ENCODE measurements at regions not wholly inside any gene's neighbourhood (a gene's known extent, or its start where the extent isn't known, plus 50 kb on each side); places are given as distances from the start of the nearest gene placed in this dataset.

DNA sequence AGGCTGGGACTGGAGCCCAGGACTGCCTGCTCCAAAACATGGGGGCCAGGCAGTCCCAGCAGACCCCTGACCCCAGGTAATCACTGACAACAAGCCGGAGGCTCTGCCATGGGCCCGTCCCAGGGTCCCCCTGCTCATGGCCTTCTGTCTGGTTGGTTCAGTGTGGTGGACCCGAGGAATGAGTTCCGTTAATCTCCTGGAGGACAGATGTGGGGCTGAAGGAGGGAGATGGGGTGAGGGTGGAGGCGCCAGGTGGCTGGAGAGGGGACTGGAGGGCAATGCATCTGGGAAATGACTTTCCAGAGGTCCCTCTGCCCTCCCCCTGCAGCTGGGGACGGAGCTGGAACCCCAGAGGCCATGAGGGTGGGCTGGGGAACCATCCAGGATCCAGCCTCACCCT lies 103.2 kb downstream of the EBNA1BP2 start:
- TF ChIP-seq, protein P1, sequence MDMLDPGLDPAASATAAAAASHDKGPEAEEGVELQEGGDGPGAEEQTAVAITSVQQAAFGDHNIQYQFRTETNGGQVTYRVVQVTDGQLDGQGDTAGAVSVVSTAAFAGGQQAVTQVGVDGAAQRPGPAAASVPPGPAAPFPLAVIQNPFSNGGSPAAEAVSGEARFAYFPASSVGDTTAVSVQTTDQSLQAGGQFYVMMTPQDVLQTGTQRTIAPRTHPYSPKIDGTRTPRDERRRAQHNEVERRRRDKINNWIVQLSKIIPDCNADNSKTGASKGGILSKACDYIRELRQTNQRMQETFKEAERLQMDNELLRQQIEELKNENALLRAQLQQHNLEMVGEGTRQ (IDR thresholded peaks at IDR 0.05), result no peak
- TF ChIP-seq POLR2A (IDR thresholded peaks at IDR 0.05; ENCODE audit: low read length) (no peak), RFX5 (IDR thresholded peaks at IDR 0.05) (no peak), SREBF2 (IDR thresholded peaks at IDR 0.05) (no peak)
- TF ChIP-seq, protein P2, sequence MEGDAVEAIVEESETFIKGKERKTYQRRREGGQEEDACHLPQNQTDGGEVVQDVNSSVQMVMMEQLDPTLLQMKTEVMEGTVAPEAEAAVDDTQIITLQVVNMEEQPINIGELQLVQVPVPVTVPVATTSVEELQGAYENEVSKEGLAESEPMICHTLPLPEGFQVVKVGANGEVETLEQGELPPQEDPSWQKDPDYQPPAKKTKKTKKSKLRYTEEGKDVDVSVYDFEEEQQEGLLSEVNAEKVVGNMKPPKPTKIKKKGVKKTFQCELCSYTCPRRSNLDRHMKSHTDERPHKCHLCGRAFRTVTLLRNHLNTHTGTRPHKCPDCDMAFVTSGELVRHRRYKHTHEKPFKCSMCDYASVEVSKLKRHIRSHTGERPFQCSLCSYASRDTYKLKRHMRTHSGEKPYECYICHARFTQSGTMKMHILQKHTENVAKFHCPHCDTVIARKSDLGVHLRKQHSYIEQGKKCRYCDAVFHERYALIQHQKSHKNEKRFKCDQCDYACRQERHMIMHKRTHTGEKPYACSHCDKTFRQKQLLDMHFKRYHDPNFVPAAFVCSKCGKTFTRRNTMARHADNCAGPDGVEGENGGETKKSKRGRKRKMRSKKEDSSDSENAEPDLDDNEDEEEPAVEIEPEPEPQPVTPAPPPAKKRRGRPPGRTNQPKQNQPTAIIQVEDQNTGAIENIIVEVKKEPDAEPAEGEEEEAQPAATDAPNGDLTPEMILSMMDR (IDR thresholded peaks at IDR 0.05), result no peak
